ENCODE measurements at regions not wholly inside any gene's neighbourhood (a gene's known extent, or its start where the extent isn't known, plus 50 kb on each side); places are given as distances from the start of the nearest gene placed in this dataset.

DNA sequence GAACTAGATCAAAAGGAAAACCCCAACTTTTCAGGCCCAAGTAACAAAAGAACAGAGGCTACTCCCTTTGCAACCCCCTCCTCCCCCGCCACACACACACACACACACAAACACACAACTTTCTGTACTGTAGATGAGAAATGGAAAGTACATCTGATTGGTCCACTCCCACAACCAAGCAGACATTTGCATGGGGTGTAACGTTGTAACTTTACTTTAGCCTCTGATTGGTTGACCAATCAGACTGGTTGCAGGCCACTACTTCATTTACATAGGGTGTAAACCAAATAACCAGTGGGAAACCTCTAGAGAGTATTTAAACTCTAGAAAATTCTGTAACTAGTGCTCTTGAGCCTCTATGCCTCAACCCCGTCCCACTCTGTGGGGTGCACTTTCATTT is 425.5 kb downstream of the GXYLT1 start:
- no peaks in the 10 kb centered on the region for H3K36me3 Mint-ChIP-seq (ENCODE audit: low read depth, unreplicated experiment)
- DNase-seq (ENCODE audit: low spot score) = no peak
- H3K27ac Mint-ChIP-seq (ENCODE audit: unreplicated experiment) = no peak overlapping the region
- H3K4me3 Mint-ChIP-seq (ENCODE audit: unreplicated experiment) = no peak overlapping the region
- TF ChIP-seq, protein P1, sequence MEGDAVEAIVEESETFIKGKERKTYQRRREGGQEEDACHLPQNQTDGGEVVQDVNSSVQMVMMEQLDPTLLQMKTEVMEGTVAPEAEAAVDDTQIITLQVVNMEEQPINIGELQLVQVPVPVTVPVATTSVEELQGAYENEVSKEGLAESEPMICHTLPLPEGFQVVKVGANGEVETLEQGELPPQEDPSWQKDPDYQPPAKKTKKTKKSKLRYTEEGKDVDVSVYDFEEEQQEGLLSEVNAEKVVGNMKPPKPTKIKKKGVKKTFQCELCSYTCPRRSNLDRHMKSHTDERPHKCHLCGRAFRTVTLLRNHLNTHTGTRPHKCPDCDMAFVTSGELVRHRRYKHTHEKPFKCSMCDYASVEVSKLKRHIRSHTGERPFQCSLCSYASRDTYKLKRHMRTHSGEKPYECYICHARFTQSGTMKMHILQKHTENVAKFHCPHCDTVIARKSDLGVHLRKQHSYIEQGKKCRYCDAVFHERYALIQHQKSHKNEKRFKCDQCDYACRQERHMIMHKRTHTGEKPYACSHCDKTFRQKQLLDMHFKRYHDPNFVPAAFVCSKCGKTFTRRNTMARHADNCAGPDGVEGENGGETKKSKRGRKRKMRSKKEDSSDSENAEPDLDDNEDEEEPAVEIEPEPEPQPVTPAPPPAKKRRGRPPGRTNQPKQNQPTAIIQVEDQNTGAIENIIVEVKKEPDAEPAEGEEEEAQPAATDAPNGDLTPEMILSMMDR (IDR thresholded peaks at IDR 0.05; ENCODE audit: unreplicated experiment) = no peak
- no peaks in the 10 kb centered on the region for H3K4me1 Mint-ChIP-seq (ENCODE audit: unreplicated experiment)
- no peaks in the 10 kb centered on the region for H3K9me3 Mint-ChIP-seq (ENCODE audit: unreplicated experiment)
- H3K27me3 Mint-ChIP-seq (ENCODE audit: unreplicated experiment) = no peaks in the 10 kb centered on the region

DNA sequence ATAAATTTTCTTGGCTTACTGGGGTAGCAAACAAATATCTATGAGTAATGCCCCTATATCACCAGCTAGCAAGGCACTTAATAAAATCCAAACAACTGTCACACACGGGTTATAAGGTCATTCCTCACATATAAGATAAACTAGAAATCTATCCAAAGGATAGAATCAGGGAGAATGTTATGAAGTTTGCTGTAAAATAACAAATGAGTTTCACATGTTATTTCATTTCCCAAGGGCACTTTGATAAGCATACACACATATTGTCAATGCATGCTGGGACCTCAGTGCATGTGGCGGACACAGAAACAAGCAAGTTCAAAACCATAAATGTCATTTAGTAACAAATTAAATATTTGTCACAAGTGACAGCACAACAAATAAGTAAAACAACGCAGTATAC is 429.4 kb downstream of the GXYLT1 start:
- Mint-ChIP-seq H3K9me3 (ENCODE audit: unreplicated experiment) (no peaks in the 10 kb centered on the region), H3K4me3 (ENCODE audit: unreplicated experiment) (no peak overlapping the region), H3K4me1 (ENCODE audit: unreplicated experiment) (no peaks in the 10 kb centered on the region), H3K27me3 (ENCODE audit: unreplicated experiment) (no peaks in the 10 kb centered on the region), H3K27ac (ENCODE audit: unreplicated experiment) (no peak overlapping the region), H3K36me3 (ENCODE audit: low read depth, unreplicated experiment) (no peaks in the 10 kb centered on the region)
- TF ChIP-seq, protein P1 (IDR thresholded peaks at IDR 0.05; ENCODE audit: unreplicated experiment) = no peak
- no peak for DNase-seq (ENCODE audit: low spot score)

DNA sequence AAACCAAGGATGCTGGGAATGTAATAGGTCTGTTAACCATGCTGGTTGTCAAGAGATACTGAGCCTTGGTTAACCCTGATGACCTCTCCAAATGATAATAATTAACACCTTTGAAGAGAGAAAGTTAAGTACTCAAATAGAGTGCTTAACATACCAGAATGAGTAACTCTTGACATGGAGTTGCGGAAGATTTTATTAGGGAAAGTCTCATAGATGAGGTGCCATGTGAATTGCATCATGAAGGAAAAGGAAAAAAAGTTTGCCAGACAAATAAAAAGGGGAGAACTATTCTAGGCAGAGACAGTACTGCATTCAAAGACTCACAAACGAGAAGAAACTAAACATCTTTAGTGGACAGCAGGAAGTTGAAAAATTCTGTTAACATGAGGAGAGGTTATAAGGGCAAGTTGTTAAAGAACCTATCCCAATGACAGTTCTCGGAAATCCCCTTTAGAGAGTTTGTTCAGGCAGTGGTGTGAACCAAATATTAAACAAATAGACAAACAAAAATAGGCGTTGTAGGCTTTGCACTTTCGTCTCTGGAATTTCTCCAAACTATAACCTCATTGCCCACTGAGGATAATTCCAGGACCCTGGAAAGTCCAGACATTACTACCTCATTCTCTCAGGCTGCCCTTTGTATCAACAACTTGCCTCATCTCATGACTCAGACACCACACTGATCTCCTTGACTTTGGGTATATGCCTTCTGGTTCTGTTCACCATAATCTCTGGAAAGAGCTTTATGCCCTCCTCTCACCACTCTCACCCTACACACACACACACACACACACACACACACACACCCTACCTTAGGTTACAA is 435.0 kb downstream of the GXYLT1 start:
- no peaks in the 10 kb centered on the region for H3K9me3 Mint-ChIP-seq (ENCODE audit: unreplicated experiment)
- no peak for DNase-seq (ENCODE audit: low spot score)
- H3K36me3 Mint-ChIP-seq (ENCODE audit: low read depth, unreplicated experiment) = no peaks in the 10 kb centered on the region
- no peaks in the 10 kb centered on the region for H3K27me3 Mint-ChIP-seq (ENCODE audit: unreplicated experiment)
- no peaks in the 10 kb centered on the region for H3K4me1 Mint-ChIP-seq (ENCODE audit: unreplicated experiment)
- no peak overlapping the region for H3K4me3 Mint-ChIP-seq (ENCODE audit: unreplicated experiment)
- no peak overlapping the region for H3K27ac Mint-ChIP-seq (ENCODE audit: unreplicated experiment)
- TF ChIP-seq, protein P1 (IDR thresholded peaks at IDR 0.05; ENCODE audit: unreplicated experiment) = no peak

DNA sequence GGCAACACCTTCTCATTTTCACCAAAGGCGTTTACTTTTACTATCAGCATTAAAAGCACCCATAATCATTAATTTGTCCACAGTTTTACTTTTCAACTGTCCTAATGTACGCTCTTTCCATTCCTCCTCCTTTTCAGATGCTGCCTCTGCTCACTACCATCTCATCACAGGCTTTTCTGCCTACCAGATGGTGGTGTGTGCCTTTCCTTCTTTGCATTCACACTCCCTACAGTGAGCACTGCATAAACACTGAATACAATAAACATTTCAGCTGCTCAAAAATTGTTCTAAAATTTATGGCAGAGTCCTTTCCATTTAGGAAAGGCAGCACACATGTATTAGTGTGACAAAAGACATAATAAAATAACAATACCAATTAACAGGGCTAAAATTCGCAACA is 435.7 kb downstream of the GXYLT1 start:
- H3K27me3 Mint-ChIP-seq (ENCODE audit: unreplicated experiment) = no peaks in the 10 kb centered on the region
- no peaks in the 10 kb centered on the region for H3K36me3 Mint-ChIP-seq (ENCODE audit: low read depth, unreplicated experiment)
- TF ChIP-seq, protein P1 (IDR thresholded peaks at IDR 0.05; ENCODE audit: unreplicated experiment) = no peak
- H3K4me1 Mint-ChIP-seq (ENCODE audit: unreplicated experiment) = no peaks in the 10 kb centered on the region
- no peak for DNase-seq (ENCODE audit: low spot score)
- no peak overlapping the region for H3K4me3 Mint-ChIP-seq (ENCODE audit: unreplicated experiment)
- no peak overlapping the region for H3K27ac Mint-ChIP-seq (ENCODE audit: unreplicated experiment)
- H3K9me3 Mint-ChIP-seq (ENCODE audit: unreplicated experiment) = no peaks in the 10 kb centered on the region

DNA sequence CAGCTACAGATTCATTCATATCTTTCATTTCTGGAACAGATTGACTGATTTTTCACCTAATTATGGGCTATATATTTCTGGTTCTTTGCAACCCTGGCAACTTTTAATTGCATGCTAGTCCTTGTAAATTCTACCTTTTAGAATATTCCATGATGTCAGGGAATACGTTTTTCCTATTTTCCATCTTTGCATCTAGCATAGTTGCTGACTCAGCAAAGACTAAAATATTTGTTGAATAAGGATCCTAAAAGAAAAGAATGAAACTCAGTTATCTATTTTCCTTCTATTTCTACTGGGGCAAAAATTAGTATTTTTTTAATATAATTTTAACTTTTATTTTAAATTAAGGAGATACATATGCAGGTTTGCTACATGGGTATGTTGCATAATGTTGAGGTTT is 438.3 kb downstream of the GXYLT1 start:
- Mint-ChIP-seq H3K4me3 (ENCODE audit: unreplicated experiment) (no peak overlapping the region), H3K9me3 (ENCODE audit: unreplicated experiment) (no peaks in the 10 kb centered on the region), H3K27ac (ENCODE audit: unreplicated experiment) (no peak overlapping the region), H3K27me3 (ENCODE audit: unreplicated experiment) (no peaks in the 10 kb centered on the region), H3K4me1 (ENCODE audit: unreplicated experiment) (no peaks in the 10 kb centered on the region), H3K36me3 (ENCODE audit: low read depth, unreplicated experiment) (no peaks in the 10 kb centered on the region)
- no peak for DNase-seq (ENCODE audit: low spot score)
- TF ChIP-seq, protein P1 (IDR thresholded peaks at IDR 0.05; ENCODE audit: unreplicated experiment) = no peak
